Kidney glomerular epithelial cell (primary cell): ENCODE measurements at regions not wholly inside any gene's neighbourhood (a gene's known extent, or its start where the extent isn't known, plus 50 kb on each side); places are given as distances from the start of the nearest gene placed in this dataset.

Experiments used
- DNase-seq: peaks from one replicate; lab custom pipeline; 2025; lab: John Stamatoyannopoulos, UW

GRCh38 chr5:109468737-109469420, 59.1 kb upstream of the PJA2 start:
- DNase-seq, result peak; percentile 82

- DNase-seq, result no peak
Observed at GRCh38 chr5:109468288-109468676, 58.5 kb upstream of the PJA2 start.

GRCh38 chr5:109467058-109467457, 57.3 kb upstream of the PJA2 start:
- DNase-seq, result no peak
